Esophagus squamous epithelium (tissue), 5 donors: ENCODE measurements at regions not wholly inside any gene's neighbourhood (a gene's known extent, or its start where the extent isn't known, plus 50 kb on each side); places are given as distances from the start of the nearest gene placed in this dataset.
A peak's percentile ranks its signal among the peaks of the same experiment; 100 is the strongest.

Experiments used
- DNase-seq: peaks from one replicate; lab custom pipeline; 2025; lab: John Stamatoyannopoulos, UW
- H3K27ac ChIP-seq, 4 donors: fragments of 200-600 bp; sonication (generic); one replicate each; pipeline ENCODE4 v1.5.1; 2016 to 2019; ENCODE audit warnings: mild to moderate bottlenecking in 1 of 4
- H3K27me3 ChIP-seq, 4 donors: fragments of 200-600 bp; sonication (generic); 1 replicate in 3 of 4; 2 replicates in 1 of 4; pipeline versions ENCODE4 v1.5.1 to v1.6.0; 2017 to 2021; ENCODE audit warnings: antibody characterized with exemption in 1 of 4
- H3K36me3 ChIP-seq, 3 donors: fragments of 200-600 bp; sonication (generic); one replicate each; pipeline ENCODE4 v1.5.1; 2016 to 2019
- H3K4me1 ChIP-seq, 3 donors: fragments of 200-600 bp; sonication (generic); one replicate each; pipeline ENCODE4 v1.5.1; 2017 to 2019
- H3K4me3 ChIP-seq, 4 donors: fragments of 200-600 bp; sonication (generic); 1 replicate in 3 of 4; 2 replicates in 1 of 4; pipeline ENCODE4 v1.5.1; 2016 to 2019; ENCODE audit warnings: mild to moderate bottlenecking in 2 of 4, moderate library complexity in 1 of 4
- H3K9me3 ChIP-seq, 3 donors: fragments of 200-600 bp; sonication (generic); one replicate each; pipeline ENCODE4 v1.5.1; 2016 to 2019
- POLR2A ChIP-seq, 4 donors: fragments of 450-650 bp; IDR thresholded peaks; one replicate each; pipeline ENCODE4 v1.6.1; 2017; ENCODE audit warnings: antibody characterized with exemption in 4 of 4, mild to moderate bottlenecking in 4 of 4, moderate library complexity in 3 of 4
- WGBS, 2 donors: methylation state at CpG; one replicate each; pipeline ENCODE4 v1.1.5; 2018; 5-methylcytosine and 5-hydroxymethylcytosine counted together
- intact Hi-C: fragments of 100-400 bp; cut with DNase I; formaldehyde crosslinking; loops from one replicate; pipeline ENCODE4 v1.15.0; 2022
- TF ChIP-seq, protein P1 (sequence below), 6 experiments: fragments of 450-650 bp in 4 of 6; fragments of 200-600 bp in 2 of 6; sonication (generic) in 2 of 6; IDR thresholded peaks; one replicate each; pipeline ENCODE4 v1.5.1; 2016 to 2019; ENCODE audit warnings: antibody characterized with exemption in 6 of 6, mild to moderate bottlenecking in 4 of 6, moderate library complexity in 4 of 6
- donor health status: DM: yes; HTN: yes; CAD: no.

DNA sequence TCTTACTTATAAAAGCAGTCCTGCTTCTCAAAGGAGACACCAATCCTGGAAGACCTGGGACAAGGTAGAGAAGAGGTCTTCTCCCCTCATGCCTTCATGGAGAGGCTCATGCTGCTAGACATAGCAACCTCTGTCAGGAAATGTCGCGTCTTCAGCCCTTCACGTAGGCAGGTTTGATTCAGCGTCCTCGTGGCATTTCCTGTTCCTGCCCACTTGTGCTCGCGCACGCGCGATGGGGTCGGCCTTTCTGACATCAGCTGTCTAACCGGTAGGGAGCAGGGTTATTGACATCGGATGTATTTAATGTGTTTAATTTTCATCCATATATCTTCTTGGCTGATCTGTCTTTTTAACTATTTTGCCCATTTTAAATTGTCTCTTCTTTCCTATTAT is 292.4 kb downstream of the THBS2 start:
- no peaks in the 10 kb centered on the region for H3K4me1 ChIP-seq
- H3K9me3 ChIP-seq, result no peaks in the 10 kb centered on the region
- no peak overlapping the region for H3K4me3 ChIP-seq
- intact Hi-C loops, result no loop called here
- H3K36me3 ChIP-seq, result no peaks in the 10 kb centered on the region
- no peak for TF ChIP-seq POLR2A (IDR thresholded peaks at IDR 0.05)
- TF ChIP-seq, protein P1, sequence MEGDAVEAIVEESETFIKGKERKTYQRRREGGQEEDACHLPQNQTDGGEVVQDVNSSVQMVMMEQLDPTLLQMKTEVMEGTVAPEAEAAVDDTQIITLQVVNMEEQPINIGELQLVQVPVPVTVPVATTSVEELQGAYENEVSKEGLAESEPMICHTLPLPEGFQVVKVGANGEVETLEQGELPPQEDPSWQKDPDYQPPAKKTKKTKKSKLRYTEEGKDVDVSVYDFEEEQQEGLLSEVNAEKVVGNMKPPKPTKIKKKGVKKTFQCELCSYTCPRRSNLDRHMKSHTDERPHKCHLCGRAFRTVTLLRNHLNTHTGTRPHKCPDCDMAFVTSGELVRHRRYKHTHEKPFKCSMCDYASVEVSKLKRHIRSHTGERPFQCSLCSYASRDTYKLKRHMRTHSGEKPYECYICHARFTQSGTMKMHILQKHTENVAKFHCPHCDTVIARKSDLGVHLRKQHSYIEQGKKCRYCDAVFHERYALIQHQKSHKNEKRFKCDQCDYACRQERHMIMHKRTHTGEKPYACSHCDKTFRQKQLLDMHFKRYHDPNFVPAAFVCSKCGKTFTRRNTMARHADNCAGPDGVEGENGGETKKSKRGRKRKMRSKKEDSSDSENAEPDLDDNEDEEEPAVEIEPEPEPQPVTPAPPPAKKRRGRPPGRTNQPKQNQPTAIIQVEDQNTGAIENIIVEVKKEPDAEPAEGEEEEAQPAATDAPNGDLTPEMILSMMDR (IDR thresholded peaks at IDR 0.05), result no peak
- 81 to 94% methylated on average over 13 of the region's 13 CpGs for WGBS, 2 donors
- H3K27ac ChIP-seq, result no peak overlapping the region
- no peak for DNase-seq
- H3K27me3 ChIP-seq, result no peaks in the 10 kb centered on the region

DNA sequence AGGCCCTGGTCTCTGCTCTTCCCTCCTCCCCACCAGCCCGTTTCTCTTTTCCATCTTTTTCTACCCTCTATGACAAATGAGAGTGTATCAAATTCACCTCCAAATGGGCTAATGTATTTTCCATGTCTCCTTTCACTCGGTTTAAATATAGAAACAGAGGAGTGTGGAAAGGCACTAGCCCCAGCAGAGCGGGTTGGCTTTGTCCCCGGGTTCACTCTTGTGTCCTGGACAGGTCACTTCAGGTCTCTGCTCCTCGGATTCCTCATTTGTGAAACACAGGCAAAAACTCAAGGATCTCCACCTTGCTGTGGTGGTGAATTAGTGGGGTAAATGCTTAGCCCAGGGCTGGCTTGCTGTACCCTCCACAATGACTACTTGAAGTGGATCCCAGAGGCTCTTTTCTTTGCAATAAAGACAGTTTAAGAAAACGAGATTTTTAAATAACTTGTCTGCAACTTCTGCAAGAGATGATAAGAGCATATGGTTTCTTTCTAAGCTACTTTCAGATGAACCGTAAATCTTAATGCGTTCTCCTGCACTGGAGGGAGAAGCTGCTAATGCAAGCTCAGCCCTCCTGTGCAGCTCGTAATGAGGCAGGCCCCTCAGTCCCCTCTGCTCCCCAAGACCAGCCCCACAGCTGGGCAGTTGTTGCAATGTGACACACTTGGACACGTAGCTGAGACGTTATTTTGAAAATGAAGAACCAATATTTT is 292.9 kb downstream of the THBS2 start:
- no peaks in the 10 kb centered on the region for H3K9me3 ChIP-seq
- DNase-seq, result no peak
- 72 to 76% methylated on average over 11 of the region's 11 CpGs for WGBS, 2 donors

DNA sequence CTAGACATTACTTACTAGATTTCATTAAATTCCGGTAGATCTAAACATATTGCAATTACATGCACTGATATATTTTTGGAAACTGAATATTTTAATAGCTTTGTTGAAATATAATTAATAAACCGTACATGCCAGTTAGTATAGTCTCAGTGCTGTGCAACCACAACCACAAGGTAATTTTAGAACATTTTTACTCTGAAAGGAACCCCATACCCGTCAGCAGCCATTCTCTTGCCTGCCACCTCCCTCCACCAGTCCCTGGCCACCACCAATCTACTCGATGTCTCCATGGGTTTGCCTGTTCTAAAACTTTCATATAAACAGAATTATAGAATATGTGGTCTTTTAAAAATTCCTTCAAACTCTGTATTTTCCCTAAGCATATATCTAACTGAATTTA is 293.9 kb downstream of the THBS2 start:
- 69 to 71% methylated on average over 4 of the region's 4 CpGs for WGBS, 2 donors
- intact Hi-C loops, result no loop called here
- H3K27ac ChIP-seq, result no peak overlapping the region
- H3K36me3 ChIP-seq, result no peaks in the 10 kb centered on the region
- no peaks in the 10 kb centered on the region for H3K9me3 ChIP-seq
- TF ChIP-seq, protein P1 (IDR thresholded peaks at IDR 0.05), result no peak
- TF ChIP-seq POLR2A (IDR thresholded peaks at IDR 0.05), result no peak
- no peaks in the 10 kb centered on the region for H3K4me1 ChIP-seq
- H3K27me3 ChIP-seq, result no peaks in the 10 kb centered on the region
- no peak for DNase-seq
- H3K4me3 ChIP-seq, result no peak overlapping the region

More for the DNA sequence above, 292.9 kb downstream of the THBS2 start:
- H3K36me3 ChIP-seq, result no peaks in the 10 kb centered on the region
- H3K27me3 ChIP-seq, result no peaks in the 10 kb centered on the region
- H3K4me3 ChIP-seq, result no peak overlapping the region
- H3K4me1 ChIP-seq, result no peaks in the 10 kb centered on the region
- H3K27ac ChIP-seq, result no peak overlapping the region
- TF ChIP-seq POLR2A (IDR thresholded peaks at IDR 0.05), result no peak
- TF ChIP-seq, protein P1 (IDR thresholded peaks at IDR 0.05), result no peak
- intact Hi-C loops, result no loop called here

DNA sequence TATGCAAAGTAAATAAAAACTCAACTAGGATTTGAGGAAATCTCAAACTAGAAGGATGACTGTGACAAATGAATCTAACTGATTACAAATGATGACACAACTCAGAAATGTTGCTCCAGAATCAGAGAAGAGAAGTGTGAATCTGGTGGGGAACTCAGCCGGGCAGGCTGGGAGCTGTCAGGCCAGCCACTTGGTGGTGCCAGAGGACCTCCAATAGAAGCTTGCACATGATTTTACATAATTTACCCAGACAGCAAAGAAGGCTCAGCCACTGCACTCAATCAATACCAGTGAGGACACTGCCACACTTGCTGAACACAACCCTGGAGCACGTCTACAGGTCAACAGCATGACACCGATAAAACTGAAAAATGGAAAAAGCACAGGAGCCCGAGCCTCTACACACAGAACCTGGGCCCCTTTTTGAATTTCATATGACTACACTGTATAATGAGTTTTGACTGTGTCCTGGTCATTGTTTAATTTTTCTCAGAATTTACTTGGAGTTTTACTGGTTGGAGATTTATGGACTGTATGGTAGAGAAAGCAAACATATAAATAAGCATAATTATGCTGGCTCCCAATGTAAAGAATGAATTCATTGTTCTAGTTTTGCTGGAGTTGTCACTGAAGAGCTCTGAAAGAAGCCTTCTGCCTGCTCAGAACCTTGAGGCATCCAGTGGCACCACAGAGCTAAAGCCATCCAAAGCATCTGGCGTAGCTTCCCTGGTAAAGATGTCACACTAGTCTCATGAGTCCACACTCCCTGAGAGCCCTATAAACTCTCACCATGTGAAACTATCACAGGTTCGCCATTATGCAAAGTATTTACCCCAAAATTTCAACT is 296.5 kb downstream of the THBS2 start:
- TF ChIP-seq POLR2A (IDR thresholded peaks at IDR 0.05), result no peak
- TF ChIP-seq, protein P1 (IDR thresholded peaks at IDR 0.05), result peak; percentile 53 to 88 (median 70)
- Histone ChIP-seq H3K36me3 (no peaks in the 10 kb centered on the region), H3K4me1 (no peaks in the 10 kb centered on the region), H3K27ac (peak overlapping the region in 1 of 4 donors; percentile 45), H3K9me3 (no peaks in the 10 kb centered on the region), H3K4me3 (no peak overlapping the region), H3K27me3 (no peaks in the 10 kb centered on the region)
- 52 to 56% methylated on average over 6 of the region's 6 CpGs for WGBS, 2 donors
- no peak for DNase-seq
- intact Hi-C loops, result no loop called here
